Right atrium auricular region (tissue), 2 donors: ENCODE measurements at regions not wholly inside any gene's neighbourhood (a gene's known extent, or its start where the extent isn't known, plus 50 kb on each side); places are given as distances from the start of the nearest gene placed in this dataset.

ENCODE experiments used
- DNase-seq: peaks from one replicate; pipeline ENCODE4 v3.0.0-alpha.2; 2019; ENCODE audit warnings: low spot score
- H3K27ac ChIP-seq, 2 donors: fragments of 200-600 bp; sonication (generic); 1 replicate in 1 of 2; 2 replicates in 1 of 2; pipeline ENCODE4 v1.5.1; 2016 to 2019
- H3K27me3 ChIP-seq, 2 donors: fragments of 200-600 bp; sonication (generic); one replicate each; pipeline versions ENCODE4 v1.5.1 to v1.6.0; 2017 to 2019
- H3K36me3 ChIP-seq: fragments of 200-600 bp; sonication (generic); one replicate; pipeline ENCODE4 v1.5.1; 2016
- H3K4me1 ChIP-seq, 2 donors: fragments of 200-600 bp; sonication (generic); one replicate each; pipeline versions ENCODE4 v1.5.1 to v1.6.0; 2017 to 2019
- H3K4me3 ChIP-seq, 2 donors: fragments of 200-600 bp; sonication (generic); 1 replicate in 1 of 2; 2 replicates in 1 of 2; pipeline ENCODE4 v1.5.1; 2017 to 2019; ENCODE audit warnings: mild to moderate bottlenecking in 1 of 2, moderate library complexity in 1 of 2
- H3K9me3 ChIP-seq, 2 donors: fragments of 200-600 bp; sonication (generic); one replicate each; pipeline ENCODE4 v1.5.1; 2019
- CTCF ChIP-seq, 2 donors: fragments of 200-600 bp; sonication (generic); IDR thresholded peaks; one replicate each; pipeline ENCODE4 v1.5.1; 2019; ENCODE audit warnings: antibody characterized with exemption in 2 of 2

GRCh38 chr6:80673367-80673766 lies 566.9 kb downstream of the BCKDHB start:
- H3K9me3 ChIP-seq = peaks cover 0 to 5% of the 10 kb centered on the region in 2 donors
- H3K4me1 ChIP-seq = no peaks in the 10 kb centered on the region
- TF ChIP-seq CTCF (IDR thresholded peaks at IDR 0.05) = no peak

DNA sequence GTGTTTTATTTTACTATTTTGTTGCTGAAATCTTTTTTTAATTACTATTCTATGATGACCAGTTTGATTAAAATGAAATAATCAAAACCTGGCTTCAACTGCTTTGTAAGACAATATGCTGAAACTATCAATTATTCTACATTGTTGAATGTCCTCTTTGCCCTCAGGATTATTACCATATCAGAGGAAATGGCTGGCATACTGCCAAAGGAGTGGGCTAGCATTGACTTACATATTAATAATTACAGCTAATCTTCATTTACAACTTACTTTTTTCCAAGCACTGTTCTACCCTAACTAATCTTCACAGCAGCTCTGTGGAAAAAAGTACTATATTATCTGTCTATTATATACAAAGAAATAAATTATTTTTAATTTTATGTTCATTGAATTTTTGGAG lies 560.5 kb downstream of the BCKDHB start:
- Histone ChIP-seq H3K4me1 (no peaks in the 10 kb centered on the region), H3K9me3 (no peaks in the 10 kb centered on the region), H3K27ac (no peak overlapping the region), H3K27me3 (no peaks in the 10 kb centered on the region), H3K4me3 (no peak overlapping the region), H3K36me3 (no peaks in the 10 kb centered on the region)
- DNase-seq = no peak
- TF ChIP-seq CTCF (IDR thresholded peaks at IDR 0.05) = no peak

More at GRCh38 chr6:80673367-80673766, 566.9 kb downstream of the BCKDHB start:
- Histone ChIP-seq H3K4me3 (no peak overlapping the region), H3K27me3 (no peaks in the 10 kb centered on the region), H3K36me3 (no peaks in the 10 kb centered on the region), H3K27ac (no peak overlapping the region)
- DNase-seq = no peak

- Histone ChIP-seq H3K36me3 (no peaks in the 10 kb centered on the region), H3K27ac (no peak overlapping the region), H3K4me1 (no peaks in the 10 kb centered on the region), H3K9me3 (no peaks in the 10 kb centered on the region), H3K4me3 (no peak overlapping the region), H3K27me3 (no peaks in the 10 kb centered on the region)
- DNase-seq = no peak
- no peak for TF ChIP-seq CTCF (IDR thresholded peaks at IDR 0.05)
These were observed 552.5 kb downstream of the BCKDHB start for GRCh38 chr6:80658926-80659325.

- Histone ChIP-seq H3K27me3 (no peaks in the 10 kb centered on the region), H3K4me3 (no peak overlapping the region), H3K27ac (no peak overlapping the region), H3K36me3 (no peaks in the 10 kb centered on the region), H3K4me1 (no peaks in the 10 kb centered on the region), H3K9me3 (peaks cover 0 to 10% of the 10 kb centered on the region in 2 donors)
- no peak for TF ChIP-seq CTCF (IDR thresholded peaks at IDR 0.05)
- DNase-seq = no peak
These were observed 540.7 kb downstream of the BCKDHB start for GRCh38 chr6:80647156-80647555.

DNA sequence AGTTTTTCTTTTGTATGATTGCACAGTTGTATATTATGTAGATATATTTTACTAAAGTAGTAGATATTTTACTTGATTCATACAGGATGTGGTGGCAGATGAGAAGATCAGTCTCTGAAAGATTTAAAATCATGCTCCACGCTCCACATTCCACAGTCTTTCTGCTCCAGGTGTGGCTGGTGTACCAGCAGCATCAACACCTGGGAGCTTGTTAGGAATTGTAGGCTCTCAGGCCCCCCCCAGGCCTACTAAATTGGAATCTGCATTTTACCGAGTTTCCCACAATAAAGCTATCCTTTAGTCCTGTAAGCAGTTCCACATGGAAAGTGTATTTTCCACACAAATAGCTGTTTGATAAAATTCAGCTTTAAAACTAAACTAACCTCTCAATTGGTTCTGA lies 537.4 kb downstream of the BCKDHB start:
- no peak for TF ChIP-seq CTCF (IDR thresholded peaks at IDR 0.05)
- Histone ChIP-seq H3K27ac (no peak overlapping the region), H3K4me3 (no peak overlapping the region), H3K9me3 (peaks cover 0 to 10% of the 10 kb centered on the region in 2 donors), H3K27me3 (no peaks in the 10 kb centered on the region), H3K36me3 (no peaks in the 10 kb centered on the region), H3K4me1 (no peaks in the 10 kb centered on the region)
- DNase-seq = no peak

DNA sequence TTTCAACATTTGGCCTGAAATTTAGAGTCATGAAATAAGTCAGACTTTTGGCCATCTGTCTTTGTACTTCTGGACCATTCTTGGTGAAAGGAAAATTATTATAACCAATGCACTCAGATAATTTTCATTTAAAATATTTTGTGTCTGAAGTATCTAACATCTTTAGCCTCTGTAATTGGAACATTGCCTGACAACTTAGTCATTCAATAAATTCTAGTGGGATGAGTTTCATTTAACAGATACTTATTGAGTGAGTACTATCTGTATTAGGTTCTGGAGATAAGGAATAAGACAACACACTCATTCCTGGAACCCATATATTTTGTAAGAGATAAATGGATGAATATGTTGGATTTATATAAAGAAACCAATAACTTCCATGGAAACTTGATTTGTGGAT lies 536.0 kb downstream of the BCKDHB start:
- Histone ChIP-seq H3K36me3 (no peaks in the 10 kb centered on the region), H3K9me3 (peaks cover 0 to 10% of the 10 kb centered on the region in 2 donors), H3K27me3 (no peaks in the 10 kb centered on the region), H3K4me3 (no peak overlapping the region), H3K27ac (no peak overlapping the region), H3K4me1 (no peaks in the 10 kb centered on the region)
- DNase-seq = no peak
- TF ChIP-seq CTCF (IDR thresholded peaks at IDR 0.05) = no peak
